HEK293 (cell line): ENCODE measurements at regions not wholly inside any gene's neighbourhood (a gene's known extent, or its start where the extent isn't known, plus 50 kb on each side); places are given as distances from the start of the nearest gene placed in this dataset.
"Not testable (repeated sequence)": the region's sequence is repeated elsewhere in the genome, so short reads cannot be mapped to it uniquely, and the experiment has no call there.

Experiments used
- SCRT1 ChIP-seq: fragments of 450-650 bp; formaldehyde crosslinking; IDR thresholded peaks from 2 replicates; pipeline ENCODE4 v1.5.1; 2016; ENCODE audit warnings: missing biosample characterization, missing genetic modification characterization, borderline replicate concordance
- ZEB2 ChIP-seq: fragments of 450-650 bp; formaldehyde crosslinking; IDR thresholded peaks from 2 replicates; pipeline ENCODE4 v1.5.1; 2016; ENCODE audit warnings: missing biosample characterization, missing genetic modification characterization
- ZNF239 ChIP-seq: fragments of 450-650 bp; formaldehyde crosslinking; IDR thresholded peaks from 2 replicates; pipeline ENCODE4 v1.5.1; 2016; ENCODE audit warnings: missing biosample characterization, missing genetic modification characterization
- ZNF350 ChIP-seq: fragments of 450-650 bp; formaldehyde crosslinking; IDR thresholded peaks from 2 replicates; pipeline ENCODE4 v1.5.0; 2017; ENCODE audit warnings: missing biosample characterization, mild to moderate bottlenecking, missing genetic modification characterization
- ZNF394 ChIP-seq: fragments of 450-650 bp; formaldehyde crosslinking; IDR thresholded peaks from 2 replicates; pipeline ENCODE4 v1.5.1; 2016; ENCODE audit warnings: missing biosample characterization, missing genetic modification characterization, mild to moderate bottlenecking, moderate library complexity, borderline replicate concordance
- ZNF660 ChIP-seq: fragments of 450-650 bp; IDR thresholded peaks from 2 replicates; pipeline ENCODE4 v1.5.1; 2018; ENCODE audit warnings: missing biosample characterization, mild to moderate bottlenecking, missing genetic modification characterization
- TF ChIP-seq, protein P1 (sequence below): fragments of 450-650 bp; formaldehyde crosslinking; IDR thresholded peaks from 2 replicates; pipeline ENCODE4 v1.5.1; 2016; ENCODE audit warnings: missing biosample characterization, missing genetic modification characterization

DNA sequence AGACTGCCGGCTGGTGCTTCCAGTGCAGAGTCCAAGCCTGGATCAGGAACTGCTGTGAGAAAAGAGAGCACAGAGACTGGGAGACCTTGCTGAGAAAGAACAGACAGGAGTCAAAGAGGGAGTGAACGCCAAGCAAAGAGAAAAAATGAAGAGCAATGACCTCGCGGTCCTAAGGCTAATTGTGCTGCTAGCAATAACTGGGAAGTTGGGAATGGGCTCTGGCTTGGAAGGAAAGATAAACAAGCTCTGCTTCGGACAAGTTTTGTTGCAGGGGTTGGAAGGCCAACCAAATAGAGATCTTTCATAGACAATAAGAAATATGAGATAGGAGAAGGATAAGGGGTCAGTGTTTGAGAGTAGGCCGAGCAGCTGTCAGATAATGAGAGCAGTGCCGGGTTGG, 99.4 kb downstream of the TRIM43 start:
- TF ChIP-seq SCRT1, ZNF660, ZNF394, ZNF239, ZEB2, ZNF350 (tag by site-specific recombination): not testable (repeated sequence)
- TF ChIP-seq, protein P1, sequence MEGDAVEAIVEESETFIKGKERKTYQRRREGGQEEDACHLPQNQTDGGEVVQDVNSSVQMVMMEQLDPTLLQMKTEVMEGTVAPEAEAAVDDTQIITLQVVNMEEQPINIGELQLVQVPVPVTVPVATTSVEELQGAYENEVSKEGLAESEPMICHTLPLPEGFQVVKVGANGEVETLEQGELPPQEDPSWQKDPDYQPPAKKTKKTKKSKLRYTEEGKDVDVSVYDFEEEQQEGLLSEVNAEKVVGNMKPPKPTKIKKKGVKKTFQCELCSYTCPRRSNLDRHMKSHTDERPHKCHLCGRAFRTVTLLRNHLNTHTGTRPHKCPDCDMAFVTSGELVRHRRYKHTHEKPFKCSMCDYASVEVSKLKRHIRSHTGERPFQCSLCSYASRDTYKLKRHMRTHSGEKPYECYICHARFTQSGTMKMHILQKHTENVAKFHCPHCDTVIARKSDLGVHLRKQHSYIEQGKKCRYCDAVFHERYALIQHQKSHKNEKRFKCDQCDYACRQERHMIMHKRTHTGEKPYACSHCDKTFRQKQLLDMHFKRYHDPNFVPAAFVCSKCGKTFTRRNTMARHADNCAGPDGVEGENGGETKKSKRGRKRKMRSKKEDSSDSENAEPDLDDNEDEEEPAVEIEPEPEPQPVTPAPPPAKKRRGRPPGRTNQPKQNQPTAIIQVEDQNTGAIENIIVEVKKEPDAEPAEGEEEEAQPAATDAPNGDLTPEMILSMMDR (tag by site-specific recombination) = not testable (repeated sequence)
